ENCODE measurements at regions not wholly inside any gene's neighbourhood (a gene's known extent, or its start where the extent isn't known, plus 50 kb on each side); places are given as distances from the start of the nearest gene placed in this dataset.

DNA sequence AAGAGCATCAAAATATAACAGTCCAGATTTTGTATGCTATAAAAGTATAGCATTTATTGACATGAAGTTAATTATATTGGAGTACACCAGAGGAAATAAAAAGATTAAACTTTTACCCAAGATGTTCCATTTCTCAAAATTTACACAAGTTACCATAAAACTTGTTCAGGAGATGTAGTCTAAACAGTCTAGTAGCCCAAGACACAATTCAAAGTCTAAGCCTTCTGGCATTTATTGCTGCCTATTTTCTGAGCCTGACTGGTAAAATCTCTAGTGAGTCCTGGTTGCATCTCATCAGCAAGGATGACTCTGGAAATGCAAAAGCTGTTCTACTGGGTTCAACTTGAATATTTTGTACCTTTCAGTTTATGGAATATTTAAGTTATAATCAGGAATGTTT, 468.7 kb downstream of the PDCD6IP start:
- Mint-ChIP-seq H3K4me1 (ENCODE audit: low read depth, unreplicated experiment) (peaks cover 9% of the 10 kb centered on the region), H3K36me3 (ENCODE audit: insufficient read depth, unreplicated experiment) (no peaks in the 10 kb centered on the region), H3K4me3 (ENCODE audit: low read depth, unreplicated experiment) (no peak overlapping the region), H3K27me3 (ENCODE audit: unreplicated experiment) (peaks cover 36% of the 10 kb centered on the region), H3K9me3 (ENCODE audit: low read depth, unreplicated experiment) (no peaks in the 10 kb centered on the region), H3K27ac (ENCODE audit: unreplicated experiment) (no peak overlapping the region)
- TF ChIP-seq, protein P1, sequence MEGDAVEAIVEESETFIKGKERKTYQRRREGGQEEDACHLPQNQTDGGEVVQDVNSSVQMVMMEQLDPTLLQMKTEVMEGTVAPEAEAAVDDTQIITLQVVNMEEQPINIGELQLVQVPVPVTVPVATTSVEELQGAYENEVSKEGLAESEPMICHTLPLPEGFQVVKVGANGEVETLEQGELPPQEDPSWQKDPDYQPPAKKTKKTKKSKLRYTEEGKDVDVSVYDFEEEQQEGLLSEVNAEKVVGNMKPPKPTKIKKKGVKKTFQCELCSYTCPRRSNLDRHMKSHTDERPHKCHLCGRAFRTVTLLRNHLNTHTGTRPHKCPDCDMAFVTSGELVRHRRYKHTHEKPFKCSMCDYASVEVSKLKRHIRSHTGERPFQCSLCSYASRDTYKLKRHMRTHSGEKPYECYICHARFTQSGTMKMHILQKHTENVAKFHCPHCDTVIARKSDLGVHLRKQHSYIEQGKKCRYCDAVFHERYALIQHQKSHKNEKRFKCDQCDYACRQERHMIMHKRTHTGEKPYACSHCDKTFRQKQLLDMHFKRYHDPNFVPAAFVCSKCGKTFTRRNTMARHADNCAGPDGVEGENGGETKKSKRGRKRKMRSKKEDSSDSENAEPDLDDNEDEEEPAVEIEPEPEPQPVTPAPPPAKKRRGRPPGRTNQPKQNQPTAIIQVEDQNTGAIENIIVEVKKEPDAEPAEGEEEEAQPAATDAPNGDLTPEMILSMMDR (IDR thresholded peaks at IDR 0.05; ENCODE audit: unreplicated experiment), result no peak
- DNase-seq, result no peak
- BruUV-seq (replicated peaks), result no TSS peak
- CTCF ChIA-PET, result interaction anchor here (0.5 kb wide), 1 partner anchor 13 kb away, joined by 5 read pairs; no protein-coding TSS in a partner anchor
- intact Hi-C loops (cut with micrococcal nuclease; ENCODE audit: unreplicated experiment), result loop anchor here (10.0 kb wide), 1 partner anchor 382 kb away; no protein-coding TSS in a partner anchor

DNA sequence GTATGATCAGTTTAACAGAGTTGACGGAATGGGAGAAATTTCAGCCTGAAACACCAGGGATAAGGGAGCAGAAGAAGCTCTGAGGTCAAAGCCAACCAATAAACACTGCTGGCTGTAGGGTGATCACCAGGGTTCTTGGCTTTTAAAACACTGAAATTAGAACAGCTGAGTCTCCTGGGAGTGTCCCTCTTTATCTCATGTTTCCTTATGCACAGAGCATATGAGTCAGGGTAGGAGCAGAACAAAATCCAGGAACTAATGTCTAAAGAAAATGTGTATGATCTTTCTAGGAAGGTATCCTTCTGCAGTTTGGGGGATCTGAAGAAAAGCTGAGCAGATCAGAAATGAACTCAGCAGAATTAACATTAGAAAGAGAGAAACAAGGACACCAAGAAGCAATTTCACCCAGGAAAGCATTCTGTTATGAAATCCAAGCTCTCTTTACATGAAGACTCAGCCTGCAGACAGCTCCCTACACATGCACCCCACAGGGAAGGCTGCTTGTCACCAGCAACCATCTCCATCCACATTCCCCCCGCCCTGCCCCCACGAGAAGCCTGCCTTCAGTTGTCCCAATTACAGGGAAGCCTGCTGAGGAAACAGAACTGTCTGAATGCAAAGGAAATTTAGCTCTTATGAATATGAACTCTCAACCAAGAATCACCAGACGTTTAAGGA, 469.7 kb downstream of the PDCD6IP start:
- Mint-ChIP-seq H3K27ac (ENCODE audit: unreplicated experiment) (no peak overlapping the region), H3K9me3 (ENCODE audit: low read depth, unreplicated experiment) (no peaks in the 10 kb centered on the region), H3K36me3 (ENCODE audit: insufficient read depth, unreplicated experiment) (no peaks in the 10 kb centered on the region), H3K27me3 (ENCODE audit: unreplicated experiment) (peaks cover 36% of the 10 kb centered on the region), H3K4me3 (ENCODE audit: low read depth, unreplicated experiment) (no peak overlapping the region), H3K4me1 (ENCODE audit: low read depth, unreplicated experiment) (no peaks in the 10 kb centered on the region)
- TF ChIP-seq, protein P1 (IDR thresholded peaks at IDR 0.05; ENCODE audit: unreplicated experiment), result no peak
- CTCF ChIA-PET, result interaction anchor here (0.7 kb wide), 1 partner anchor 24 kb away, joined by 3 read pairs; no protein-coding TSS in a partner anchor
- BruUV-seq (replicated peaks), result no TSS peak
- no peak for DNase-seq
- intact Hi-C loops (cut with micrococcal nuclease; ENCODE audit: unreplicated experiment), result loop anchor here (10.0 kb wide), 1 partner anchor 383 kb away; no protein-coding TSS in a partner anchor

DNA sequence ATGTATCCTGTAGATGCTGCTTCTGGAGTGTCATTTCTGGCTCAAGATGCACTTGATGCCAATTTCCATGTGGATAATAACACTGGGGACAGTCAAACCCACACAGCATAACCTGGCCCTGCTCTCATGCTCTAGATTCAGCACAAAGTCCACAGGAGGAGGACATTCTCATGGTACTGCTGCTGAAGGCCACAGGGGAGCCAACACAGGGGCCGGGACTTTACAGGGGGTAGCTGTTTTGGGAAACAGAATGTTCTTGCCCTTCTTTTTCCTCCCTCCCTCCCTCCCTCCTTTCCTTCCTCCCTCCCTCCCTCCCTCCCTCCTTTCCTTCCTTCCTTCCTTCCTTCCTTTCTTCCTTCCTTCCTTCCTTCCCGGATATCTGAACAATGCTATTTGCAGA, 477.4 kb downstream of the PDCD6IP start:
- no peak for DNase-seq
- intact Hi-C loops (cut with micrococcal nuclease; ENCODE audit: unreplicated experiment), result no loop called here
- Mint-ChIP-seq H3K27me3 (ENCODE audit: unreplicated experiment) (peaks cover 33% of the 10 kb centered on the region), H3K27ac (ENCODE audit: unreplicated experiment) (no peak overlapping the region), H3K36me3 (ENCODE audit: insufficient read depth, unreplicated experiment) (no peaks in the 10 kb centered on the region), H3K9me3 (ENCODE audit: low read depth, unreplicated experiment) (no peaks in the 10 kb centered on the region), H3K4me3 (ENCODE audit: low read depth, unreplicated experiment) (no peak overlapping the region), H3K4me1 (ENCODE audit: low read depth, unreplicated experiment) (no peaks in the 10 kb centered on the region)
- CTCF ChIA-PET, result no interaction called here
- TF ChIP-seq, protein P1 (IDR thresholded peaks at IDR 0.05; ENCODE audit: unreplicated experiment), result no peak
- BruUV-seq (replicated peaks), result no TSS peak

DNA sequence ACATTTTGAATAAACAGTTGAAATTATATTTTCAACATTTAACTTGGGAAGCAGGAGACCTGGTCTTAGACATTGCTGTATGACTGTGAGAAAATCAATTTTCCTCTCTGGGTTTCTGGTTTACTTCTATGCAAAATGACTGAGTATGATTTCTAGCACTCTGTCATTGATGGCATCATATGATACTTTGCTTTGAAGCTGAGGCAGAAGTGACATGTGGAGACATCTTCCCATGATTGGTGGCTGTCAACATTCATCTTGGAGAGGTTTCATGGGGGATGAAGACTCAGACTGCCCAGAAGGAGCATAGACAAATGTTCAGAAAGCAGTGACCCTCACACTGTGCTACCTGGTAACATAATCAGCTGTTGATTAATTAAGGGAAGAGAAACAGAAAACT, 477.9 kb downstream of the PDCD6IP start:
- Mint-ChIP-seq H3K27ac (ENCODE audit: unreplicated experiment) (no peak overlapping the region), H3K4me1 (ENCODE audit: low read depth, unreplicated experiment) (no peaks in the 10 kb centered on the region), H3K9me3 (ENCODE audit: low read depth, unreplicated experiment) (no peaks in the 10 kb centered on the region), H3K4me3 (ENCODE audit: low read depth, unreplicated experiment) (no peak overlapping the region), H3K27me3 (ENCODE audit: unreplicated experiment) (peaks cover 28% of the 10 kb centered on the region), H3K36me3 (ENCODE audit: insufficient read depth, unreplicated experiment) (no peaks in the 10 kb centered on the region)
- no peak for DNase-seq
- CTCF ChIA-PET, result no interaction called here
- BruUV-seq (replicated peaks), result no TSS peak
- TF ChIP-seq, protein P1 (IDR thresholded peaks at IDR 0.05; ENCODE audit: unreplicated experiment), result no peak
- intact Hi-C loops (cut with micrococcal nuclease; ENCODE audit: unreplicated experiment), result no loop called here

All from Calu3 (cell line).